Fibroblast of lung (primary cell): ENCODE measurements at regions not wholly inside any gene's neighbourhood (a gene's known extent, or its start where the extent isn't known, plus 50 kb on each side); places are given as distances from the start of the nearest gene placed in this dataset.

Source experiments
- DNase-seq, 2 donors: peaks; one replicate each; pipeline versions ENCODE4 v3.0.0 to v3.0.0-alpha.2; 2010; ENCODE audit warnings: low read depth in 2 of 2
- H2AFZ ChIP-seq: 2 replicates; pipeline ENCODE4 v1.5.1; 2012; ENCODE audit warnings: low read length, control low read depth, inconsistent platforms
- H3K27ac ChIP-seq: 2 replicates; pipeline ENCODE4 v1.5.1; 2011; ENCODE audit warnings: low read length, control low read depth; ENCODE audit not compliant: insufficient read depth
- H3K27me3 ChIP-seq: 2 replicates; pipeline ENCODE4 v1.5.1; 2011; ENCODE audit warnings: mild to moderate bottlenecking, low read length; ENCODE audit not compliant: control insufficient read depth, insufficient read depth
- H3K36me3 ChIP-seq: 2 replicates; pipeline ENCODE4 v1.5.1; 2011; ENCODE audit warnings: low read length; ENCODE audit not compliant: control insufficient read depth, insufficient read depth
- H3K4me1 ChIP-seq: 2 replicates; pipeline ENCODE4 v1.5.1; 2011; ENCODE audit warnings: low read length; ENCODE audit not compliant: control insufficient read depth, insufficient read depth; ENCODE audit errors: extremely low read depth
- H3K4me2 ChIP-seq: 2 replicates; pipeline ENCODE4 v1.5.1; 2011; ENCODE audit warnings: low read length, control low read depth; ENCODE audit not compliant: insufficient read depth; ENCODE audit errors: extremely low read depth
- H3K4me3 ChIP-seq, 4 experiments: fragments of 200-600 bp in 1 of 4; sonication (generic) in 1 of 4; replicated peaks in 1 of 4; 2 replicates each; pipeline ENCODE4 v1.5.1; 2011 to 2016; ENCODE audit warnings: low read length in 4 of 4, low read depth in 3 of 4, mild to moderate bottlenecking in 3 of 4, control low read depth in 2 of 4, inconsistent platforms in 1 of 4, mixed read lengths in 1 of 4; ENCODE audit not compliant: insufficient read depth in 1 of 4; ENCODE audit errors: control extremely low read depth in 1 of 4
- H3K79me2 ChIP-seq: 2 replicates; pipeline ENCODE4 v1.5.1; 2012; ENCODE audit warnings: mild to moderate bottlenecking, low read length, inconsistent platforms; ENCODE audit not compliant: control insufficient read depth, insufficient read depth
- H3K9ac ChIP-seq: 2 replicates; pipeline ENCODE4 v1.5.1; 2011; ENCODE audit warnings: mild to moderate bottlenecking, low read length, control low read depth; ENCODE audit not compliant: insufficient read depth
- H3K9me3 ChIP-seq: 2 replicates; pipeline ENCODE4 v1.5.1; 2012; ENCODE audit warnings: low read depth, low read length; ENCODE audit not compliant: control insufficient read depth, insufficient read depth
- H4K20me1 ChIP-seq: 2 replicates; pipeline ENCODE4 v1.5.1; 2011; ENCODE audit warnings: low read length; ENCODE audit not compliant: control insufficient read depth, insufficient read depth; ENCODE audit errors: extremely low read depth
- CTCF ChIP-seq, 2 donors: IDR thresholded peaks in 1 of 2; conservative IDR thresholded peaks in 1 of 2; 1 replicate in 1 of 2; 2 replicates in 1 of 2; pipeline ENCODE4 v1.5.1; 2011 to 2012; ENCODE audit warnings: low read length in 2 of 2, control low read depth in 1 of 2, inconsistent platforms in 1 of 2, low read depth in 1 of 2, mild to moderate bottlenecking in 1 of 2
- EZH2 ChIP-seq: IDR thresholded peaks from 2 replicates; pipeline ENCODE4 v1.5.1; 2012; ENCODE audit warnings: low read length, control low read depth, mild to moderate bottlenecking; ENCODE audit errors: missing control alignments

- Histone ChIP-seq H4K20me1 (no peaks in the 10 kb centered on the region), H3K36me3 (no peaks in the 10 kb centered on the region)
Measured at GRCh38 chr5:2126512-2126911, 243.8 kb upstream of the IRX4 start.

GRCh38 chr5:2125901-2126265, 243.2 kb upstream of the IRX4 start:
- no peak overlapping the region for H3K9ac ChIP-seq
- no peaks in the 10 kb centered on the region for H3K36me3 ChIP-seq
- H4K20me1 ChIP-seq, result no peaks in the 10 kb centered on the region
- no peak overlapping the region for H3K4me3 ChIP-seq
- no peaks in the 10 kb centered on the region for H3K9me3 ChIP-seq
- no peak overlapping the region for H2AFZ ChIP-seq
- TF ChIP-seq EZH2, result no peak
- no peak for TF ChIP-seq CTCF (conservative IDR thresholded peaks at IDR 0.05 in 1 of 2, IDR thresholded peaks at IDR 0.05 in 1 of 2; ENCODE audit: low read depth in 1 of 2, low read length in 2 of 2)
- H3K27ac ChIP-seq, result no peak overlapping the region
- DNase-seq, result no peak
- H3K79me2 ChIP-seq, result no peaks in the 10 kb centered on the region
- no peaks in the 10 kb centered on the region for H3K4me1 ChIP-seq
- H3K27me3 ChIP-seq, result no peaks in the 10 kb centered on the region
- H3K4me2 ChIP-seq, result no peak overlapping the region

More at GRCh38 chr5:2126512-2126911, 243.8 kb upstream of the IRX4 start:
- no peak for TF ChIP-seq CTCF (conservative IDR thresholded peaks at IDR 0.05 in 1 of 2, IDR thresholded peaks at IDR 0.05 in 1 of 2; ENCODE audit: low read depth in 1 of 2, low read length in 2 of 2)
- TF ChIP-seq EZH2, result no peak
- no peak overlapping the region for H2AFZ ChIP-seq
- H3K4me2 ChIP-seq, result no peak overlapping the region
- no peak for DNase-seq
- no peak overlapping the region for H3K27ac ChIP-seq
- no peaks in the 10 kb centered on the region for H3K27me3 ChIP-seq
- no peak overlapping the region for H3K4me3 ChIP-seq
- H3K9ac ChIP-seq, result no peak overlapping the region
- H3K79me2 ChIP-seq, result no peaks in the 10 kb centered on the region
- H3K9me3 ChIP-seq, result no peaks in the 10 kb centered on the region
- no peaks in the 10 kb centered on the region for H3K4me1 ChIP-seq

- Histone ChIP-seq H3K4me2 (no peak overlapping the region), H3K9me3 (no peaks in the 10 kb centered on the region), H3K9ac (no peak overlapping the region), H3K79me2 (no peaks in the 10 kb centered on the region), H3K36me3 (no peaks in the 10 kb centered on the region), H3K4me3 (no peak overlapping the region), H3K27ac (no peak overlapping the region), H4K20me1 (no peaks in the 10 kb centered on the region), H2AFZ (no peak overlapping the region), H3K4me1 (no peaks in the 10 kb centered on the region), H3K27me3 (no peaks in the 10 kb centered on the region)
- DNase-seq, result no peak
- no peak for TF ChIP-seq CTCF (conservative IDR thresholded peaks at IDR 0.05 in 1 of 2, IDR thresholded peaks at IDR 0.05 in 1 of 2; ENCODE audit: low read depth in 1 of 2, low read length in 2 of 2)
- no peak for TF ChIP-seq EZH2
Measured at GRCh38 chr5:2125171-2125900, 242.6 kb upstream of the IRX4 start.
